Panc1 (cell line): ENCODE measurements at regions not wholly inside any gene's neighbourhood (a gene's known extent, or its start where the extent isn't known, plus 50 kb on each side); places are given as distances from the start of the nearest gene placed in this dataset.

Experiments
- ATAC-seq: fragments of 200-7000 bp; cut with Tn5 transposase; 2 replicates; pipeline ENCODE4 v1.9.1; 2020; ENCODE audit warnings: mild to moderate bottlenecking, moderate library complexity
- BruUV-seq: library from RNA; stranded (reverse); fragments of 400-500 nt; replicated peaks from 2 replicates; lab custom pipeline; 2021; lab: Mats Ljungman, UMichigan
- CTCF ChIA-PET: fragments of 300-600 bp; sonication (Branson Sonifier 250); formaldehyde crosslinking; loops from one replicate; lab custom pipeline; 2022; ENCODE audit warnings: antibody characterized with exemption; lab: Charles Lee
- POLR2A ChIA-PET: fragments of 300-600 bp; sonication (Branson Sonifier 250); formaldehyde crosslinking; loops from one replicate; lab custom pipeline; 2022; ENCODE audit warnings: antibody characterized with exemption; lab: Charles Lee
- DNase-seq: peaks from one replicate; pipeline ENCODE4 v3.0.0-alpha.2; 2010; ENCODE audit warnings: low read depth, low spot score
- H3K27ac ChIP-seq: 2 replicates; pipeline ENCODE4 v1.5.1; 2011; ENCODE audit warnings: mild to moderate bottlenecking, low read length, inconsistent platforms
- H3K27me3 ChIP-seq: fragments of 200-500 bp; sonication (Bioruptor generic); 2 replicates; pipeline ENCODE4 v1.6.0; 2014; ENCODE audit warnings: low read length, inconsistent platforms; ENCODE audit not compliant: control insufficient read depth, insufficient read depth
- H3K36me3 ChIP-seq: fragments of 200-500 bp; sonication (Bioruptor generic); 2 replicates; pipeline ENCODE4 v1.5.1; 2014; ENCODE audit warnings: inconsistent platforms, mild to moderate bottlenecking, low read length, moderate library complexity; ENCODE audit not compliant: control insufficient read depth, insufficient read depth
- H3K4me1 ChIP-seq: 2 replicates; pipeline ENCODE4 v1.5.1; 2011; ENCODE audit warnings: inconsistent platforms, mild to moderate bottlenecking, low read length, moderate library complexity; ENCODE audit not compliant: control insufficient read depth, insufficient read depth
- H3K4me3 ChIP-seq, 2 experiments: 2 replicates each; pipeline ENCODE4 v1.5.1; 2011 to 2012; ENCODE audit warnings: low read depth in 2 of 2, low read length in 2 of 2, mild to moderate bottlenecking in 2 of 2, inconsistent platforms in 1 of 2, moderate library complexity in 1 of 2
- H3K9me3 ChIP-seq: fragments of 200-500 bp; sonication (Bioruptor generic); 2 replicates; pipeline ENCODE4 v1.5.1; 2014; ENCODE audit warnings: low read depth, mild to moderate bottlenecking, inconsistent platforms, low read length, moderate library complexity; ENCODE audit not compliant: control insufficient read depth, insufficient read depth
- POLR2AphosphoS5 ChIP-seq: IDR thresholded peaks from 2 replicates; pipeline ENCODE4 v1.6.1; 2012; ENCODE audit warnings: mild to moderate bottlenecking, low read depth, low read length, moderate library complexity
- SIN3A ChIP-seq: IDR thresholded peaks from 2 replicates; pipeline ENCODE4 v1.6.1; 2012; ENCODE audit warnings: low read depth, mild to moderate bottlenecking, low read length, moderate library complexity, borderline replicate concordance; ENCODE audit not compliant: insufficient read depth
- TCF7L2 ChIP-seq: IDR thresholded peaks from 2 replicates; pipeline ENCODE4 v1.6.1; 2011; ENCODE audit warnings: mild to moderate bottlenecking, low read depth, low read length, inconsistent platforms
- in situ Hi-C: cut with HindIII; loops from 2 replicates; pipeline ENCODE4 v1.10.0; 2016; ENCODE audit warnings: low sequenced_read_pairs, low pct_unique_long_range_greater_than_20kb
- intact Hi-C: fragments of 100-400 bp; cut with micrococcal nuclease; formaldehyde crosslinking; loops from one replicate; pipeline ENCODE4 v1.10.0; 2022; ENCODE audit not compliant: unreplicated experiment
- TF ChIP-seq, protein P1 (sequence below), 2 experiments: IDR thresholded peaks; 2 replicates each; pipeline ENCODE4 v1.6.1; 2011 to 2012; ENCODE audit warnings: low read depth in 2 of 2, control low read depth in 1 of 2, low read length in 1 of 2, mild to moderate bottlenecking in 1 of 2, moderate library complexity in 1 of 2; ENCODE audit not compliant: insufficient read depth in 1 of 2
- TF ChIP-seq, protein P2 (sequence below): fragments of 450-650 bp; IDR thresholded peaks from 2 replicates; pipeline ENCODE4 v1.5.1; 2017; ENCODE audit warnings: mild to moderate bottlenecking

DNA sequence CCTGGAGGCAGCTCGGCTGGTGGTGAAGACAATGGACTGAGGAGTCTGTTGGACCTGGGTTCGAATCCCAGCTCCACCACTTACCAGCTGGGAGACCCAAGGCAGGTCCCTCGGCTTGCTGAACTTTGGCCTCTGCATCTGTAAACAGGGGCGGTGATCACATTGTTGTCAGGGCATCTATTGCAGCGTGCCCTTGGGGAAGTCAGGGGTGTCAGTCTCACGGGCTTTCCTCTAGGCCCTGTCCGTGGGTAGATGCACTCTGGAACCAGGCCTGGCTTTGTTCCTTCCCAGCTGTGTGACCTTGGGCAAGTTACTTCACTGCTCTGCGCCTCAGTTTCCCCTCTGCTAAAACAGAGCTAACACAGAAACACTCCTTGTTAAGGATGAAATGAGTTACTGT lies 68.8 kb upstream of the SLC6A6 start:
- peaks cover 5% of the 10 kb centered on the region; the same call in 1 of the 2 replicates for H3K4me1 ChIP-seq
- DNase-seq = no peak
- in situ Hi-C loops (no loop called here), intact Hi-C loops (no loop called here)
- H3K36me3 ChIP-seq = no peaks in the 10 kb centered on the region
- ChIA-PET CTCF (no interaction called here), POLR2A (no interaction called here)
- TF ChIP-seq POLR2AphosphoS5 (no peak), TCF7L2 (no peak), SIN3A (no peak)
- TF ChIP-seq, protein P1, sequence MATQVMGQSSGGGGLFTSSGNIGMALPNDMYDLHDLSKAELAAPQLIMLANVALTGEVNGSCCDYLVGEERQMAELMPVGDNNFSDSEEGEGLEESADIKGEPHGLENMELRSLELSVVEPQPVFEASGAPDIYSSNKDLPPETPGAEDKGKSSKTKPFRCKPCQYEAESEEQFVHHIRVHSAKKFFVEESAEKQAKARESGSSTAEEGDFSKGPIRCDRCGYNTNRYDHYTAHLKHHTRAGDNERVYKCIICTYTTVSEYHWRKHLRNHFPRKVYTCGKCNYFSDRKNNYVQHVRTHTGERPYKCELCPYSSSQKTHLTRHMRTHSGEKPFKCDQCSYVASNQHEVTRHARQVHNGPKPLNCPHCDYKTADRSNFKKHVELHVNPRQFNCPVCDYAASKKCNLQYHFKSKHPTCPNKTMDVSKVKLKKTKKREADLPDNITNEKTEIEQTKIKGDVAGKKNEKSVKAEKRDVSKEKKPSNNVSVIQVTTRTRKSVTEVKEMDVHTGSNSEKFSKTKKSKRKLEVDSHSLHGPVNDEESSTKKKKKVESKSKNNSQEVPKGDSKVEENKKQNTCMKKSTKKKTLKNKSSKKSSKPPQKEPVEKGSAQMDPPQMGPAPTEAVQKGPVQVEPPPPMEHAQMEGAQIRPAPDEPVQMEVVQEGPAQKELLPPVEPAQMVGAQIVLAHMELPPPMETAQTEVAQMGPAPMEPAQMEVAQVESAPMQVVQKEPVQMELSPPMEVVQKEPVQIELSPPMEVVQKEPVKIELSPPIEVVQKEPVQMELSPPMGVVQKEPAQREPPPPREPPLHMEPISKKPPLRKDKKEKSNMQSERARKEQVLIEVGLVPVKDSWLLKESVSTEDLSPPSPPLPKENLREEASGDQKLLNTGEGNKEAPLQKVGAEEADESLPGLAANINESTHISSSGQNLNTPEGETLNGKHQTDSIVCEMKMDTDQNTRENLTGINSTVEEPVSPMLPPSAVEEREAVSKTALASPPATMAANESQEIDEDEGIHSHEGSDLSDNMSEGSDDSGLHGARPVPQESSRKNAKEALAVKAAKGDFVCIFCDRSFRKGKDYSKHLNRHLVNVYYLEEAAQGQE (IDR thresholded peaks at IDR 0.05; ENCODE audit: insufficient read depth in 1 of 2, low read depth in 2 of 2, low read length in 1 of 2) = no peak
- TF ChIP-seq, protein P2, sequence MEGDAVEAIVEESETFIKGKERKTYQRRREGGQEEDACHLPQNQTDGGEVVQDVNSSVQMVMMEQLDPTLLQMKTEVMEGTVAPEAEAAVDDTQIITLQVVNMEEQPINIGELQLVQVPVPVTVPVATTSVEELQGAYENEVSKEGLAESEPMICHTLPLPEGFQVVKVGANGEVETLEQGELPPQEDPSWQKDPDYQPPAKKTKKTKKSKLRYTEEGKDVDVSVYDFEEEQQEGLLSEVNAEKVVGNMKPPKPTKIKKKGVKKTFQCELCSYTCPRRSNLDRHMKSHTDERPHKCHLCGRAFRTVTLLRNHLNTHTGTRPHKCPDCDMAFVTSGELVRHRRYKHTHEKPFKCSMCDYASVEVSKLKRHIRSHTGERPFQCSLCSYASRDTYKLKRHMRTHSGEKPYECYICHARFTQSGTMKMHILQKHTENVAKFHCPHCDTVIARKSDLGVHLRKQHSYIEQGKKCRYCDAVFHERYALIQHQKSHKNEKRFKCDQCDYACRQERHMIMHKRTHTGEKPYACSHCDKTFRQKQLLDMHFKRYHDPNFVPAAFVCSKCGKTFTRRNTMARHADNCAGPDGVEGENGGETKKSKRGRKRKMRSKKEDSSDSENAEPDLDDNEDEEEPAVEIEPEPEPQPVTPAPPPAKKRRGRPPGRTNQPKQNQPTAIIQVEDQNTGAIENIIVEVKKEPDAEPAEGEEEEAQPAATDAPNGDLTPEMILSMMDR = no peak
- H3K27me3 ChIP-seq = no peaks in the 10 kb centered on the region
- no peak overlapping the region for H3K27ac ChIP-seq
- no TSS peak for BruUV-seq
- no peaks in the 10 kb centered on the region for H3K9me3 ChIP-seq
- no peak for ATAC-seq
- no peak overlapping the region for H3K4me3 ChIP-seq

DNA sequence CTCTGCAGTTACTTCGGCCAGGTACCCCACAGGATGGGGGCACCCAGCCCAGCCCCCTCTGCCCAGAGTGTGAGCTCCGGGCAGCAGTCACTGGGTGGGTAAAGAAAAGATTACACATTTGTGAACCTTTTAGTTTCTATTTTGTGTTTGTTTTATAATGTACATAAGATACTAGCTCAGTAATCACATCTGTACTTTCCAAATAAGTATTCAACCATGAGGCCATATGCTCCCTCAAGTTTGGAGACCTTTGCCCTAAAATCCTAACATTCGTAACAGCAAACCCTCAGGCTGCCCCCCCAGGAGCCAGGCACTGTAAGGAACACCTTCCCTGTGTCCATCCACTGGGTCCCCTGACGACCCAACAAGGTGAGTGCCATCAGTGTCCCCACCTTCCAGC lies 68.3 kb upstream of the SLC6A6 start:
- CTCF ChIA-PET = no interaction called here
- no peaks in the 10 kb centered on the region for H3K9me3 ChIP-seq

More for the DNA sequence above, 68.3 kb upstream of the SLC6A6 start:
- POLR2A ChIA-PET = no interaction called here
- intact Hi-C loops (no loop called here), in situ Hi-C loops (no loop called here)
- no TSS peak for BruUV-seq
- TF ChIP-seq SIN3A (no peak), TCF7L2 (no peak), POLR2AphosphoS5 (no peak)
- TF ChIP-seq, protein P1 (IDR thresholded peaks at IDR 0.05; ENCODE audit: insufficient read depth in 1 of 2, low read depth in 2 of 2, low read length in 1 of 2) = no peak
- TF ChIP-seq, protein P2 = no peak
- DNase-seq (no peak), ATAC-seq (no peak)
- H3K4me1 ChIP-seq = peaks cover 5% of the 10 kb centered on the region; the same call in 1 of the 2 replicates
- H3K27ac ChIP-seq = no peak overlapping the region
- no peak overlapping the region for H3K4me3 ChIP-seq
- H3K27me3 ChIP-seq = no peaks in the 10 kb centered on the region
- H3K36me3 ChIP-seq = no peaks in the 10 kb centered on the region
